GM13976 (cell line): ENCODE measurements at regions not wholly inside any gene's neighbourhood (a gene's known extent, or its start where the extent isn't known, plus 50 kb on each side); places are given as distances from the start of the nearest gene placed in this dataset.

Source experiments
- DNase-seq: peaks from one replicate; pipeline ENCODE4 v3.0.0; 2012; ENCODE audit warnings: low spot score
- CTCF ChIP-seq: IDR thresholded peaks from 2 replicates; pipeline ENCODE4 v1.5.1; 2012; ENCODE audit warnings: borderline replicate concordance, mild to moderate bottlenecking; ENCODE audit not compliant: insufficient read depth; ENCODE audit errors: extremely low read depth, missing control alignments, control extremely low read depth
- in situ Hi-C: fragments of 300-500 bp; cut with MboI; formaldehyde crosslinking; loops from one replicate; pipeline ENCODE4 v1.12.0; 2022; ENCODE audit warnings: low sequenced_read_pairs, mixed read lengths, inconsistent platforms; ENCODE audit not compliant: unreplicated experiment

GRCh38 chr11:112584672-112585071, 324.0 kb upstream of the PLET1 start:
- no peak for DNase-seq

GRCh38 chr11:112587664-112588063, 327.0 kb upstream of the PLET1 start:
- in situ Hi-C loops = loop anchor here (10.0 kb wide), 2 partner anchors 207 to 697 kb away; no protein-coding TSS in a partner anchor
- no peak for TF ChIP-seq CTCF
- no peak for DNase-seq

More at GRCh38 chr11:112584672-112585071, 324.0 kb upstream of the PLET1 start:
- in situ Hi-C loops = loop anchor here (10.0 kb wide), 2 partner anchors 210 to 700 kb away; no protein-coding TSS in a partner anchor
- no peak for TF ChIP-seq CTCF

- in situ Hi-C loops = loop anchor here (10.0 kb wide), 2 partner anchors 207 to 697 kb away; no protein-coding TSS in a partner anchor
- DNase-seq = peak; percentile 43
- TF ChIP-seq CTCF = peak; percentile 74
These were observed 327.6 kb upstream of the PLET1 start for GRCh38 chr11:112588252-112588694.

GRCh38 chr11:112589155-112589554, 328.5 kb upstream of the PLET1 start:
- no peak for DNase-seq
- in situ Hi-C loops = loop anchor here (10.0 kb wide), 2 partner anchors 206 to 696 kb away; no protein-coding TSS in a partner anchor
- no peak for TF ChIP-seq CTCF

- no peak for TF ChIP-seq CTCF
- DNase-seq = no peak
- in situ Hi-C loops = no loop called here
These were observed 330.1 kb upstream of the PLET1 start for GRCh38 chr11:112590764-112591163.

- in situ Hi-C loops = no loop called here
- no peak for DNase-seq
- TF ChIP-seq CTCF = no peak
These were observed 332.8 kb upstream of the PLET1 start for GRCh38 chr11:112593440-112593839.
